DND-41 (cell line): ENCODE measurements at regions not wholly inside any gene's neighbourhood (a gene's known extent, or its start where the extent isn't known, plus 50 kb on each side); places are given as distances from the start of the nearest gene placed in this dataset.

ENCODE experiments used
- EZH2 ChIP-seq: IDR thresholded peaks from 3 replicates; pipeline ENCODE4 v1.6.1; 2012; ENCODE audit warnings: borderline replicate concordance, low read depth, mild to moderate bottlenecking, moderate library complexity, low read length, inconsistent platforms; ENCODE audit not compliant: severe bottlenecking
- TF ChIP-seq, protein P1 (sequence below): IDR thresholded peaks from 2 replicates; pipeline ENCODE4 v1.5.1; 2012; ENCODE audit warnings: borderline replicate concordance, low read length, moderate library complexity, mild to moderate bottlenecking; ENCODE audit not compliant: poor library complexity, severe bottlenecking; ENCODE audit errors: extremely low read depth

DNA sequence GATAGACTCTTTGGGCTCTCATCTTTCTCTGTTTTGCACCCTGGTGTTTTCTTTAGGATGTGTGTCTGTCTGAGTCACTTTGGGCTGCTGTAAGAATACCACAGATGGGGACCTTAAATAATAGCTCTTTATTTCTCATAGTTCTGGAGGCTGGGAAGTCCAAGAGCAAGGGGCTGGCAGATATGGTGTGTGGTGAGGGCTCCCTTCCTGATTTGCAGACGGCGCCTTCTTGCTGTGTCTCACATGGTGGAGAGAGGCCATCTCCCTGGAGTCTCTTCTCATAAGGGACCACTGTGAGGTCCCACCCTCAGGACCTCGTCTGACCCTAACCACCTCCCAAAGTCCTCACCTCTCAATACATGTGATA is 93.7 kb upstream of the ADRA2C start:
- TF ChIP-seq, protein P1, sequence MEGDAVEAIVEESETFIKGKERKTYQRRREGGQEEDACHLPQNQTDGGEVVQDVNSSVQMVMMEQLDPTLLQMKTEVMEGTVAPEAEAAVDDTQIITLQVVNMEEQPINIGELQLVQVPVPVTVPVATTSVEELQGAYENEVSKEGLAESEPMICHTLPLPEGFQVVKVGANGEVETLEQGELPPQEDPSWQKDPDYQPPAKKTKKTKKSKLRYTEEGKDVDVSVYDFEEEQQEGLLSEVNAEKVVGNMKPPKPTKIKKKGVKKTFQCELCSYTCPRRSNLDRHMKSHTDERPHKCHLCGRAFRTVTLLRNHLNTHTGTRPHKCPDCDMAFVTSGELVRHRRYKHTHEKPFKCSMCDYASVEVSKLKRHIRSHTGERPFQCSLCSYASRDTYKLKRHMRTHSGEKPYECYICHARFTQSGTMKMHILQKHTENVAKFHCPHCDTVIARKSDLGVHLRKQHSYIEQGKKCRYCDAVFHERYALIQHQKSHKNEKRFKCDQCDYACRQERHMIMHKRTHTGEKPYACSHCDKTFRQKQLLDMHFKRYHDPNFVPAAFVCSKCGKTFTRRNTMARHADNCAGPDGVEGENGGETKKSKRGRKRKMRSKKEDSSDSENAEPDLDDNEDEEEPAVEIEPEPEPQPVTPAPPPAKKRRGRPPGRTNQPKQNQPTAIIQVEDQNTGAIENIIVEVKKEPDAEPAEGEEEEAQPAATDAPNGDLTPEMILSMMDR, result no peak
- TF ChIP-seq EZH2, result no peak
